ENCODE measurements at regions not wholly inside any gene's neighbourhood (a gene's known extent, or its start where the extent isn't known, plus 50 kb on each side); places are given as distances from the start of the nearest gene placed in this dataset.

- Histone ChIP-seq H3K9me3 (no peaks in the 10 kb centered on the region), H3K4me3 (no peak overlapping the region), H3K27me3 (peaks cover 0 to 11% (median 9%) of the 10 kb centered on the region in 3 donors), H3K36me3 (no peaks in the 10 kb centered on the region), H3K4me1 (no peaks in the 10 kb centered on the region), H3K27ac (no peak overlapping the region)
- in situ Hi-C loops (cut with MboI; ENCODE audit: low sequenced_read_pairs in 4 of 4), result no loop called here
- TF ChIP-seq POLR2A (IDR thresholded peaks at IDR 0.05), result no peak
- no peak for TF ChIP-seq CTCF (IDR thresholded peaks at IDR 0.05 in 4 of 5, conservative IDR thresholded peaks at IDR 0.05 in 1 of 5)
- DNase-seq, result no peak
- ATAC-seq, result no peak
- intact Hi-C loops (cut with DNase I; ENCODE audit: low total_unique reads), result no loop called here
Measured at GRCh38 chr11:134846328-134847082, 434.5 kb upstream of the B3GAT1 start.

- no peak for DNase-seq
Measured at GRCh38 chr11:134845474-134846327, 433.7 kb upstream of the B3GAT1 start.

GRCh38 chr11:134844838-134845237 is 432.8 kb upstream of the B3GAT1 start:
- Histone ChIP-seq H3K27ac (no peak overlapping the region), H3K4me3 (no peak overlapping the region), H3K9me3 (no peaks in the 10 kb centered on the region), H3K36me3 (no peaks in the 10 kb centered on the region), H3K4me1 (no peaks in the 10 kb centered on the region), H3K27me3 (peaks cover 0 to 24% (median 20%) of the 10 kb centered on the region in 3 donors)
- in situ Hi-C loops (cut with MboI; ENCODE audit: low sequenced_read_pairs in 4 of 4), result no loop called here
- DNase-seq, result no peak
- no peak for ATAC-seq
- TF ChIP-seq POLR2A (IDR thresholded peaks at IDR 0.05), result no peak
- no peak for TF ChIP-seq CTCF (IDR thresholded peaks at IDR 0.05 in 4 of 5, conservative IDR thresholded peaks at IDR 0.05 in 1 of 5)
- intact Hi-C loops (cut with DNase I; ENCODE audit: low total_unique reads), result no loop called here

More at GRCh38 chr11:134845474-134846327, 433.7 kb upstream of the B3GAT1 start:
- Histone ChIP-seq H3K27ac (no peak overlapping the region), H3K9me3 (no peaks in the 10 kb centered on the region), H3K27me3 (peaks cover 0 to 18% (median 16%) of the 10 kb centered on the region in 3 donors), H3K4me3 (no peak overlapping the region), H3K36me3 (no peaks in the 10 kb centered on the region), H3K4me1 (no peaks in the 10 kb centered on the region)
- intact Hi-C loops (cut with DNase I; ENCODE audit: low total_unique reads) (no loop called here), in situ Hi-C loops (cut with MboI; ENCODE audit: low sequenced_read_pairs in 4 of 4) (no loop called here)
- TF ChIP-seq CTCF (IDR thresholded peaks at IDR 0.05 in 4 of 5, conservative IDR thresholded peaks at IDR 0.05 in 1 of 5), result no peak
- no peak for TF ChIP-seq POLR2A (IDR thresholded peaks at IDR 0.05)
- ATAC-seq, result no peak

- H3K27me3 ChIP-seq, result peaks cover 0 to 24% (median 20%) of the 10 kb centered on the region in 3 donors
- in situ Hi-C loops (cut with MboI; ENCODE audit: low sequenced_read_pairs in 4 of 4), result no loop called here
Measured at GRCh38 chr11:134843735-134844134, 431.7 kb upstream of the B3GAT1 start.

More at GRCh38 chr11:134843735-134844134, 431.7 kb upstream of the B3GAT1 start:
- Histone ChIP-seq H3K27ac (no peak overlapping the region), H3K36me3 (no peaks in the 10 kb centered on the region), H3K9me3 (no peaks in the 10 kb centered on the region), H3K4me3 (no peak overlapping the region), H3K4me1 (no peaks in the 10 kb centered on the region)
- no peak for TF ChIP-seq CTCF (IDR thresholded peaks at IDR 0.05 in 4 of 5, conservative IDR thresholded peaks at IDR 0.05 in 1 of 5)
- no peak for TF ChIP-seq POLR2A (IDR thresholded peaks at IDR 0.05)
- ATAC-seq (no peak), DNase-seq (no peak)
- intact Hi-C loops (cut with DNase I; ENCODE audit: low total_unique reads), result no loop called here
